HepG2 (cell line): ENCODE measurements at regions not wholly inside any gene's neighbourhood (a gene's known extent, or its start where the extent isn't known, plus 50 kb on each side); places are given as distances from the start of the nearest gene placed in this dataset.

Experiments used
- ATAC-seq: fragments of 200-7000 bp; cut with Tn5 transposase; 3 replicates; pipeline ENCODE4 v1.9.1; 2020; ENCODE audit warnings: mild to moderate bottlenecking, moderate library complexity
- BruUV-seq: library from RNA; stranded (reverse); fragments of 400-500 nt; replicated peaks from 2 replicates; lab custom pipeline; 2021; lab: Mats Ljungman, UMichigan
- CTCF ChIA-PET: fragments of 300-600 bp; formaldehyde crosslinking; extraction: SDS; loops from one replicate; lab custom pipeline; 2021; ENCODE audit warnings: low total read pairs, inconsistent platforms, low intra/inter-chr PET ratio; lab: Yijun Ruan, JAX
- POLR2A ChIA-PET: fragments of 350-600 bp; sonication (Branson Sonifier 250); formaldehyde crosslinking; loops from one replicate; lab custom pipeline; 2020; ENCODE audit warnings: antibody characterized with exemption, inconsistent platforms; lab: Yijun Ruan, JAX
- DNase-seq: peaks from one replicate; pipeline ENCODE4 v3.0.0-alpha.2; 2015; ENCODE audit warnings: low spot score
- FAIRE-seq: peaks from 3 replicates; lab custom pipeline; 2011; peaks lifted over from hg19 to GRCh38; lab: Jason Lieb, UNC
- H2AFZ ChIP-seq: one replicate; pipeline ENCODE4 v1.6.1; 2011; ENCODE audit warnings: low read length, inconsistent platforms
- H3K27ac ChIP-seq: fragments of 300-600 bp; 3 replicates; pipeline ENCODE4 v1.8.0; 2011; ENCODE audit warnings: mixed run types, mild to moderate bottlenecking, mixed read lengths, low read length, inconsistent platforms; ENCODE audit not compliant: insufficient read depth; ENCODE audit errors: extremely low read length
- H3K27me3 ChIP-seq, 2 experiments: fragments of 200-600 bp in 1 of 2; 2 replicates in 1 of 2; 3 replicates in 1 of 2; pipeline versions ENCODE4 v1.6.0 to v1.8.0; 2011; ENCODE audit warnings: low read length in 2 of 2, mild to moderate bottlenecking in 2 of 2, moderate library complexity in 2 of 2, inconsistent platforms in 1 of 2; ENCODE audit not compliant: insufficient read depth in 2 of 2, control insufficient read depth in 1 of 2
- H3K36me3 ChIP-seq, 2 experiments: fragments of 200-600 bp in 1 of 2; replicated peaks in 1 of 2; 2 replicates in 1 of 2; 3 replicates in 1 of 2; pipeline versions ENCODE4 v1.5.1 to v1.8.0; 2011; ENCODE audit warnings: low read length in 2 of 2, inconsistent platforms in 1 of 2; ENCODE audit not compliant: insufficient read depth in 2 of 2, control insufficient read depth in 1 of 2
- H3K4me1 ChIP-seq: 2 replicates; pipeline ENCODE4 v1.5.1; 2012; ENCODE audit warnings: low read length, inconsistent platforms; ENCODE audit not compliant: insufficient read depth
- H3K4me2 ChIP-seq: 2 replicates; pipeline ENCODE4 v1.6.0; 2011; ENCODE audit warnings: low read depth, low read length, inconsistent platforms
- H3K4me3 ChIP-seq, 3 experiments: fragments of 200-600 bp in 1 of 3; sonication (generic), shearing (Covaris generic) in 1 of 3; replicated peaks in 1 of 3; 2 replicates each; pipeline ENCODE4 v1.5.1; 2011 to 2016; ENCODE audit warnings: low read length in 3 of 3, inconsistent platforms in 2 of 3, low read depth in 2 of 3, mild to moderate bottlenecking in 2 of 3, control low read depth in 1 of 3, mixed read lengths in 1 of 3; ENCODE audit not compliant: insufficient read depth in 1 of 3
- H3K79me2 ChIP-seq: one replicate; pipeline ENCODE4 v1.6.1; 2011; ENCODE audit warnings: low read length, inconsistent platforms; ENCODE audit not compliant: insufficient read depth
- H3K9ac ChIP-seq: 2 replicates; pipeline ENCODE4 v1.6.0; 2011; ENCODE audit warnings: mild to moderate bottlenecking, low read depth, low read length, inconsistent platforms; ENCODE audit not compliant: insufficient read depth
- H3K9me3 ChIP-seq: 2 replicates; pipeline ENCODE4 v1.5.1; 2012; ENCODE audit warnings: mild to moderate bottlenecking, low read length
- H4K20me1 ChIP-seq: 2 replicates; pipeline ENCODE4 v1.6.0; 2011; ENCODE audit warnings: inconsistent platforms, mild to moderate bottlenecking, low read length, moderate library complexity; ENCODE audit not compliant: insufficient read depth
- CREBL2 ChIP-seq: sonication (generic); formaldehyde crosslinking; IDR thresholded peaks from 2 replicates; pipeline ENCODE4 v1.8.1; 2023; ENCODE audit warnings: missing genetic modification reagents, mild to moderate bottlenecking, borderline replicate concordance
- DBP ChIP-seq: sonication (generic); formaldehyde crosslinking; IDR thresholded peaks from 2 replicates; pipeline ENCODE4 v1.4.0; 2020; ENCODE audit warnings: missing genetic modification reagents; ENCODE audit errors: not compliant biosample characterization
- DZIP1 ChIP-seq: sonication (generic); formaldehyde crosslinking; IDR thresholded peaks from 2 replicates; pipeline ENCODE4 v1.5.0; 2020; ENCODE audit warnings: mild to moderate bottlenecking, missing genetic modification reagents
- HDAC2 ChIP-seq: sonication (generic); formaldehyde crosslinking; IDR thresholded peaks from 2 replicates; pipeline ENCODE4 v1.4.0; 2020; ENCODE audit warnings: missing genetic modification reagents
- NFE2L2 ChIP-seq: fragments of 150-350 bp; IDR thresholded peaks from 2 replicates; pipeline ENCODE4 v1.6.1; 2014; ENCODE audit warnings: low read length
- PLRG1 ChIP-seq: fragments of 450-650 bp; conservative IDR thresholded peaks from 2 replicates; pipeline ENCODE4 v1.6.1; 2016
- TEAD2 ChIP-seq: sonication (generic); formaldehyde crosslinking; IDR thresholded peaks from 2 replicates; pipeline ENCODE4 v1.9.0; 2021; ENCODE audit warnings: missing genetic modification reagents
- TRAFD1 ChIP-seq: sonication (generic); formaldehyde crosslinking; IDR thresholded peaks from 2 replicates; pipeline ENCODE4 v1.5.1; 2020; ENCODE audit warnings: missing genetic modification reagents, mild to moderate bottlenecking, borderline replicate concordance
- ZNF281 ChIP-seq: sonication (generic); formaldehyde crosslinking; IDR thresholded peaks from 2 replicates; pipeline ENCODE4 v1.4.0; 2020; ENCODE audit warnings: missing genetic modification reagents, borderline replicate concordance
- ZNF333 ChIP-seq: sonication (generic); formaldehyde crosslinking; IDR thresholded peaks from 2 replicates; pipeline ENCODE4 v1.4.0; 2020; ENCODE audit warnings: mild to moderate bottlenecking, missing genetic modification reagents, borderline replicate concordance
- ZNF33B ChIP-seq: sonication (generic); formaldehyde crosslinking; IDR thresholded peaks from 2 replicates; pipeline ENCODE4 v1.5.1; 2020; ENCODE audit warnings: mild to moderate bottlenecking, missing genetic modification reagents
- ZNF749 ChIP-seq: sonication (generic); formaldehyde crosslinking; IDR thresholded peaks from 2 replicates; pipeline ENCODE4 v1.8.0; 2022; ENCODE audit warnings: mild to moderate bottlenecking, missing genetic modification reagents, moderate library complexity, borderline replicate concordance
- ZNF770 ChIP-seq: sonication (generic); formaldehyde crosslinking; IDR thresholded peaks from 2 replicates; pipeline ENCODE4 v1.5.0; 2020; ENCODE audit warnings: mild to moderate bottlenecking, missing genetic modification reagents
- WGBS: methylation state at CpG from one replicate; pipeline ENCODE4 v1.1.6; 2017; ENCODE audit warnings: low lambda C conversion rate; 5-methylcytosine and 5-hydroxymethylcytosine counted together
- in situ Hi-C: cut with HindIII; loops from 2 replicates; pipeline ENCODE4 v1.10.0; 2017; ENCODE audit warnings: low pct_unique_long_range_greater_than_20kb; ENCODE audit not compliant: extremely low pct_ligation_motif_present
- intact Hi-C: fragments of 100-400 bp; cut with micrococcal nuclease; formaldehyde crosslinking; loops from one replicate; pipeline ENCODE4 v1.10.0; 2022; ENCODE audit not compliant: unreplicated experiment

GRCh38 chr5:170444969-170445505 lies 55.9 kb upstream of the KCNMB1 start (continued):
- TF ChIP-seq DBP (CRISPR knock-in tag), result no peak
- TF ChIP-seq TEAD2 (CRISPR knock-in tag), result no peak
- no peak for TF ChIP-seq CREBL2
- no peak for TF ChIP-seq ZNF749 (CRISPR knock-in tag)
- no peak for TF ChIP-seq ZNF33B
- no peak for TF ChIP-seq PLRG1
- TF ChIP-seq NFE2L2, result no peak

- no peaks in the 10 kb centered on the region for H3K36me3 ChIP-seq
- no peak overlapping the region for H3K27ac ChIP-seq
- H3K4me2 ChIP-seq, result no peak overlapping the region
- DNase-seq (no peak), FAIRE-seq (no peak), ATAC-seq (no peak)
- H3K9ac ChIP-seq, result no peak overlapping the region
- in situ Hi-C loops (no loop called here), intact Hi-C loops (no loop called here)
- no TSS peak for BruUV-seq
- ChIA-PET CTCF (no interaction called here), POLR2A (no interaction called here)
- WGBS, result 3% methylated on average over 7 of the region's 7 CpGs
- no peak overlapping the region for H3K4me3 ChIP-seq
- H3K27me3 ChIP-seq, result peaks cover 0 to 16% of the 10 kb centered on the region in 2 experiments; a peak in 1 of 5 replicates
- no peaks in the 10 kb centered on the region for H3K4me1 ChIP-seq
- H2AFZ ChIP-seq, result no peak overlapping the region
- no peaks in the 10 kb centered on the region for H4K20me1 ChIP-seq
- no peaks in the 10 kb centered on the region for H3K79me2 ChIP-seq
- peaks cover 6% of the 10 kb centered on the region; the same call in 1 of the 2 replicates for H3K9me3 ChIP-seq
- no peak for TF ChIP-seq ZNF333 (CRISPR knock-in tag)
- no peak for TF ChIP-seq ZNF281 (CRISPR knock-in tag)
- no peak for TF ChIP-seq TRAFD1 (CRISPR knock-in tag)
- TF ChIP-seq ZNF770 (CRISPR knock-in tag), result no peak
- no peak for TF ChIP-seq DZIP1 (CRISPR knock-in tag)
- no peak for TF ChIP-seq HDAC2
Observed at GRCh38 chr5:170444181-170444580, 55.0 kb upstream of the KCNMB1 start.
